ENCODE measurements at regions not wholly inside any gene's neighbourhood (a gene's known extent, or its start where the extent isn't known, plus 50 kb on each side); places are given as distances from the start of the nearest gene placed in this dataset.

GRCh38 chr12:66063916-66064315 lies 66.6 kb downstream of the LLPH start:
- no peaks in the 10 kb centered on the region for H3K36me3 ChIP-seq (ENCODE audit: insufficient read depth, low read length)
- intact Hi-C loops (cut with micrococcal nuclease; ENCODE audit: unreplicated experiment): no loop called here
- ChIA-PET POLR2A (interaction anchor here (0.6 to 0.8 kb wide), 2 partner anchors 28 to 1762 kb away, joined by 3 read pairs; no protein-coding TSS in a partner anchor), CTCF (ENCODE audit: unreplicated experiment) (no interaction called here)
- H4K20me1 ChIP-seq (ENCODE audit: insufficient read depth, low read length): no peaks in the 10 kb centered on the region
- no peak for DNase-seq (ENCODE audit: low spot score)
- no peaks in the 10 kb centered on the region for H3K4me1 ChIP-seq (ENCODE audit: insufficient read depth, low read length, poor library complexity, severe bottlenecking)
- H3K27ac ChIP-seq (ENCODE audit: low read depth, low read length, poor library complexity, severe bottlenecking): no peak overlapping the region
- H2AFZ ChIP-seq (ENCODE audit: low read length): no peak overlapping the region
- no peaks in the 10 kb centered on the region for H3K9me3 ChIP-seq (ENCODE audit: low read length)
- no peaks in the 10 kb centered on the region for H3K9me2 ChIP-seq (ENCODE audit: insufficient read depth, low read length)
- no peak overlapping the region for H3K4me2 ChIP-seq (ENCODE audit: low read length)
- H3K4me3 ChIP-seq (ENCODE audit: low read depth, low read length, poor library complexity, severe bottlenecking): no peak overlapping the region
- TF ChIP-seq EZH2phosphoT487 (IDR thresholded peaks at IDR 0.05; ENCODE audit: borderline replicate concordance, low read depth, low read length) (no peak), CTCF (conservative IDR thresholded peaks at IDR 0.05; ENCODE audit: low read length) (no peak)
- no TSS peak for BruUV-seq (replicated peaks)
- H3K79me2 ChIP-seq (ENCODE audit: insufficient read depth, low read depth, low read length): no peaks in the 10 kb centered on the region

GRCh38 chr12:66062290-66062625 lies 68.3 kb downstream of the LLPH start:
- H3K79me2 ChIP-seq (ENCODE audit: insufficient read depth, low read depth, low read length): no peaks in the 10 kb centered on the region
- POLR2A ChIA-PET: interaction anchor here (0.7 kb wide), 1 partner anchor 50 kb away, joined by 4 read pairs; no protein-coding TSS in a partner anchor
- no peak overlapping the region for H3K4me3 ChIP-seq (ENCODE audit: low read depth, low read length, poor library complexity, severe bottlenecking)
- H4K20me1 ChIP-seq (ENCODE audit: insufficient read depth, low read length): no peaks in the 10 kb centered on the region
- DNase-seq (ENCODE audit: low spot score): no peak
- no peaks in the 10 kb centered on the region for H3K9me2 ChIP-seq (ENCODE audit: insufficient read depth, low read length)
- no peaks in the 10 kb centered on the region for H3K36me3 ChIP-seq (ENCODE audit: insufficient read depth, low read length)
- H3K9me3 ChIP-seq (ENCODE audit: low read length): no peaks in the 10 kb centered on the region
- CTCF ChIA-PET (ENCODE audit: unreplicated experiment): no interaction called here
- intact Hi-C loops (cut with micrococcal nuclease; ENCODE audit: unreplicated experiment): no loop called here
- H3K4me2 ChIP-seq (ENCODE audit: low read length): no peak overlapping the region
- no peaks in the 10 kb centered on the region for H3K4me1 ChIP-seq (ENCODE audit: insufficient read depth, low read length, poor library complexity, severe bottlenecking)
- H3K27ac ChIP-seq (ENCODE audit: low read depth, low read length, poor library complexity, severe bottlenecking): no peak overlapping the region
- BruUV-seq (replicated peaks): no TSS peak
- TF ChIP-seq CTCF (conservative IDR thresholded peaks at IDR 0.05; ENCODE audit: low read length) (no peak), EZH2phosphoT487 (IDR thresholded peaks at IDR 0.05; ENCODE audit: borderline replicate concordance, low read depth, low read length) (no peak)
- no peak overlapping the region for H2AFZ ChIP-seq (ENCODE audit: low read length)

DNA sequence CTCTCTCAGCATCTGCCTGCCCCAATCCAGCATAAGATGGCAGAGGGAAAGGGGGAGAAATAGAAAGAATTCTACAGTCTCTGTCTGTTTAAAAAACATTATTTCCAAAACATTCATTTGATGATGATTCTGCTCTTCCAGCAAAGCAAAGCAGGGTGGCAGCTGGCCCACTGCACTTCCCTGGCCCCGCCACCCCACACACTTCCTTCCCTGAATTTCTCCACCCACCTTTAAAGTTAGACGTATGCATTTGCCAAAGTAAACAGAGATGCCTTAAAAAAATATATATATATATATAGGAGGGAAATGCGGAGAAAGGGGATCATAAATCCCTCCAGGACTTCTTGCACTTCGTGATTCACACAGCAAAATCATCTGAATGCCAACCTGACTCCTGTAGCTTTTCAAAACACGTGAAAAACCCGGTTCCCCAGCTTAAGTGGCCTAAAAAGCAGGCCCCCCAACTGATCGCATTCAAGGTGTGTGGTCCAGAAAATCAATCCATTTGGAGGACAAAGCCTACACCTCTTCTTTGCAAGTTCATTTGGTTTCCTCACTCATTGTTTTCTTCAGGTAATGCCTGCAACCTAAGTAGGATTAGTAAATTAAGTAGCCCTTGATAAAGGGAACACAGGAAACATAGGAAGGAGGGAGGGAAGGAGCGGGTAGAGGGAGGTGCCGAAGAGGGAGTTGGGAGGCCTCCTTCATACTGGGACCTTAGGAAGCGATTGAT lies 68.8 kb downstream of the LLPH start:
- no peak for TF ChIP-seq EZH2phosphoT487 (IDR thresholded peaks at IDR 0.05; ENCODE audit: borderline replicate concordance, low read depth, low read length)
- TF ChIP-seq CTCF (conservative IDR thresholded peaks at IDR 0.05; ENCODE audit: low read length): no peak
- no peaks in the 10 kb centered on the region for H3K9me2 ChIP-seq (ENCODE audit: insufficient read depth, low read length)
- H3K4me2 ChIP-seq (ENCODE audit: low read length): no peak overlapping the region
- no peak overlapping the region for H2AFZ ChIP-seq (ENCODE audit: low read length)
- H3K4me3 ChIP-seq (ENCODE audit: low read depth, low read length, poor library complexity, severe bottlenecking): no peak overlapping the region
- no peak for DNase-seq (ENCODE audit: low spot score)
- H3K27ac ChIP-seq (ENCODE audit: low read depth, low read length, poor library complexity, severe bottlenecking): no peak overlapping the region
- no TSS peak for BruUV-seq (replicated peaks)
- no peaks in the 10 kb centered on the region for H3K79me2 ChIP-seq (ENCODE audit: insufficient read depth, low read depth, low read length)
- H4K20me1 ChIP-seq (ENCODE audit: insufficient read depth, low read length): no peaks in the 10 kb centered on the region
- H3K36me3 ChIP-seq (ENCODE audit: insufficient read depth, low read length): no peaks in the 10 kb centered on the region
- POLR2A ChIA-PET: interaction anchor here (0.7 kb wide), 1 partner anchor 49 kb away, joined by 4 read pairs; no protein-coding TSS in a partner anchor
- CTCF ChIA-PET (ENCODE audit: unreplicated experiment): no interaction called here
- intact Hi-C loops (cut with micrococcal nuclease; ENCODE audit: unreplicated experiment): no loop called here
- no peaks in the 10 kb centered on the region for H3K4me1 ChIP-seq (ENCODE audit: insufficient read depth, low read length, poor library complexity, severe bottlenecking)
- H3K9me3 ChIP-seq (ENCODE audit: low read length): no peaks in the 10 kb centered on the region
